Vagina (tissue), 2 donors: ENCODE measurements at regions not wholly inside any gene's neighbourhood (a gene's known extent, or its start where the extent isn't known, plus 50 kb on each side); places are given as distances from the start of the nearest gene placed in this dataset.

ENCODE experiments used
- DNase-seq, 2 donors: peaks; one replicate each; pipeline ENCODE4 v3.0.0-alpha.2; 2017; ENCODE audit errors: extremely low spot score in 2 of 2
- H3K27ac ChIP-seq: fragments of 200-600 bp; sonication (generic); one replicate; pipeline ENCODE4 v1.5.1; 2019
- H3K27me3 ChIP-seq: fragments of 200-600 bp; sonication (generic); one replicate; pipeline ENCODE4 v1.5.1; 2019
- H3K36me3 ChIP-seq, 2 donors: fragments of 200-600 bp; sonication (generic); one replicate each; pipeline ENCODE4 v1.5.1; 2017 to 2019
- H3K4me1 ChIP-seq: fragments of 200-600 bp; sonication (generic); one replicate; pipeline ENCODE4 v1.5.1; 2019
- H3K4me3 ChIP-seq, 2 donors: fragments of 200-600 bp; sonication (generic); 1 replicate in 1 of 2; 2 replicates in 1 of 2; pipeline ENCODE4 v1.5.1; 2016 to 2019
- H3K9me3 ChIP-seq: fragments of 200-600 bp; sonication (generic); one replicate; pipeline ENCODE4 v1.5.1; 2019
- CTCF ChIP-seq, 3 experiments: fragments of 450-650 bp in 2 of 3; fragments of 200-600 bp in 1 of 3; sonication (generic) in 1 of 3; IDR thresholded peaks; one replicate each; pipeline ENCODE4 v1.5.1; 2017 to 2019; ENCODE audit warnings: antibody characterized with exemption in 3 of 3, mild to moderate bottlenecking in 2 of 3, moderate library complexity in 2 of 3
- POLR2A ChIP-seq, 2 donors: fragments of 450-650 bp; IDR thresholded peaks; one replicate each; pipeline ENCODE4 v1.6.1; 2017; ENCODE audit warnings: antibody characterized with exemption in 2 of 2, mild to moderate bottlenecking in 2 of 2, moderate library complexity in 2 of 2
- POLR2AphosphoS5 ChIP-seq, 2 donors: sonication (generic); formaldehyde crosslinking; IDR thresholded peaks; one replicate each; pipeline ENCODE4 v1.9.0; 2017; ENCODE audit warnings: antibody characterized with exemption in 2 of 2, mild to moderate bottlenecking in 2 of 2, low read depth in 1 of 2; ENCODE audit not compliant: insufficient read depth in 1 of 2
- intact Hi-C: fragments of 100-400 bp; cut with DNase I; formaldehyde crosslinking; loops from one replicate; pipeline ENCODE4 v1.15.1; 2023

GRCh38 chr17:20920815-20921199, 122.0 kb downstream of the USP22 start:
- no peaks in the 10 kb centered on the region for H3K36me3 ChIP-seq
- H3K27me3 ChIP-seq = no peaks in the 10 kb centered on the region
- H3K9me3 ChIP-seq = no peaks in the 10 kb centered on the region
- peak overlapping the region; percentile 10 for H3K27ac ChIP-seq
- intact Hi-C loops = no loop called here
- H3K4me3 ChIP-seq = no peak overlapping the region
- no peak for DNase-seq
- H3K4me1 ChIP-seq = peaks cover 5% of the 10 kb centered on the region
- TF ChIP-seq CTCF (IDR thresholded peaks at IDR 0.05) (no peak), POLR2A (IDR thresholded peaks at IDR 0.05) (no peak), POLR2AphosphoS5 (IDR thresholded peaks at IDR 0.05; ENCODE audit: insufficient read depth in 1 of 2, low read depth in 1 of 2) (no peak)

GRCh38 chr17:20922128-20922670, 120.6 kb downstream of the USP22 start:
- no peak for TF ChIP-seq CTCF (IDR thresholded peaks at IDR 0.05)
- no peak for TF ChIP-seq POLR2A (IDR thresholded peaks at IDR 0.05)
- no peak for TF ChIP-seq POLR2AphosphoS5 (IDR thresholded peaks at IDR 0.05; ENCODE audit: insufficient read depth in 1 of 2, low read depth in 1 of 2)
- Histone ChIP-seq H3K9me3 (no peaks in the 10 kb centered on the region), H3K36me3 (no peaks in the 10 kb centered on the region), H3K27me3 (no peaks in the 10 kb centered on the region), H3K27ac (peak overlapping the region; percentile 80), H3K4me3 (no peak overlapping the region), H3K4me1 (peaks cover 5% of the 10 kb centered on the region)
- intact Hi-C loops = no loop called here
- DNase-seq = no peak

- TF ChIP-seq POLR2AphosphoS5 (IDR thresholded peaks at IDR 0.05; ENCODE audit: insufficient read depth in 1 of 2, low read depth in 1 of 2) (no peak), CTCF (IDR thresholded peaks at IDR 0.05) (no peak), POLR2A (IDR thresholded peaks at IDR 0.05) (no peak)
- Histone ChIP-seq H3K9me3 (no peaks in the 10 kb centered on the region), H3K4me1 (peaks cover 5% of the 10 kb centered on the region), H3K4me3 (no peak overlapping the region), H3K36me3 (no peaks in the 10 kb centered on the region), H3K27me3 (no peaks in the 10 kb centered on the region), H3K27ac (peak overlapping the region; percentile 40)
- DNase-seq = no peak
- intact Hi-C loops = no loop called here
These were observed 118.5 kb downstream of the USP22 start for GRCh38 chr17:20924306-20924705.

GRCh38 chr17:20925091-20925490, 117.7 kb downstream of the USP22 start:
- no peaks in the 10 kb centered on the region for H3K27me3 ChIP-seq
- no peaks in the 10 kb centered on the region for H3K9me3 ChIP-seq
- intact Hi-C loops = no loop called here
- TF ChIP-seq POLR2AphosphoS5 (IDR thresholded peaks at IDR 0.05; ENCODE audit: insufficient read depth in 1 of 2, low read depth in 1 of 2) (no peak), POLR2A (IDR thresholded peaks at IDR 0.05) (no peak), CTCF (IDR thresholded peaks at IDR 0.05) (no peak)
- no peak for DNase-seq
- no peak overlapping the region for H3K4me3 ChIP-seq
- peaks cover 5% of the 10 kb centered on the region for H3K4me1 ChIP-seq
- H3K36me3 ChIP-seq = no peaks in the 10 kb centered on the region
- H3K27ac ChIP-seq = no peak overlapping the region

- Histone ChIP-seq H3K4me1 (peaks cover 5% of the 10 kb centered on the region), H3K9me3 (no peaks in the 10 kb centered on the region), H3K27ac (no peak overlapping the region), H3K27me3 (no peaks in the 10 kb centered on the region), H3K36me3 (no peaks in the 10 kb centered on the region), H3K4me3 (no peak overlapping the region)
- intact Hi-C loops = no loop called here
- TF ChIP-seq POLR2A (IDR thresholded peaks at IDR 0.05) (no peak), CTCF (IDR thresholded peaks at IDR 0.05) (no peak), POLR2AphosphoS5 (IDR thresholded peaks at IDR 0.05; ENCODE audit: insufficient read depth in 1 of 2, low read depth in 1 of 2) (no peak)
- no peak for DNase-seq
These were observed 116.9 kb downstream of the USP22 start for GRCh38 chr17:20925954-20926353.
